ENCODE measurements at regions not wholly inside any gene's neighbourhood (a gene's known extent, or its start where the extent isn't known, plus 50 kb on each side); places are given as distances from the start of the nearest gene placed in this dataset.

- H3T11ph ChIP-seq (ENCODE audit: low read length), result no peak overlapping the region
- no peak overlapping the region for H2BK5ac ChIP-seq (ENCODE audit: insufficient read length, low read length)
- H3K27ac Mint-ChIP-seq, result no peak overlapping the region
- no peak overlapping the region for H2BK20ac ChIP-seq (ENCODE audit: low read depth, low read length, poor library complexity, severe bottlenecking)
- peaks cover 0 to 5% (median 2%) of the 10 kb centered on the region in 3 experiments; a peak in 4 of 7 replicates for H3K36me3 Mint-ChIP-seq (ENCODE audit: insufficient read depth in 1 of 3, low read depth in 3 of 3)
- no peak overlapping the region for H4K8ac ChIP-seq (replicated peaks; ENCODE audit: insufficient read length, low read depth, low read length)
- TF ChIP-seq CTCF (conservative IDR thresholded peaks at IDR 0.05), result no peak
- H4K5ac ChIP-seq (ENCODE audit: insufficient read length, low read depth, low read length), result no peak overlapping the region
- no peak overlapping the region for H2AK5ac ChIP-seq (ENCODE audit: insufficient read length, low read length)
- no peak overlapping the region for H3K4ac ChIP-seq (ENCODE audit: low read depth, low read length)
- peaks cover 30% of the 10 kb centered on the region for H3K27me3 Mint-ChIP-seq (ENCODE audit: low read depth)
- no peak overlapping the region for H3K18ac ChIP-seq (ENCODE audit: insufficient read length, low read depth, low read length)
- H3K27me3 ChIP-seq (ENCODE audit: insufficient read depth, low read length), result no peaks in the 10 kb centered on the region
- H3K9ac ChIP-seq (ENCODE audit: extremely low read depth, insufficient read length, low read length), result no peak overlapping the region
- H3K56ac ChIP-seq (ENCODE audit: insufficient read length, low read depth, low read length), result no peak overlapping the region
- H4K91ac ChIP-seq (ENCODE audit: insufficient read length, low read depth, low read length), result no peak overlapping the region
- no peak overlapping the region for H3K14ac ChIP-seq (ENCODE audit: insufficient read depth, low read length)
- DNase-seq, result no peak
- no peak overlapping the region for H2AFZ ChIP-seq (ENCODE audit: low read length)
- no peaks in the 10 kb centered on the region for H3K79me1 ChIP-seq (ENCODE audit: insufficient read depth, low read depth, low read length, poor library complexity, severe bottlenecking)
- H2BK120ac ChIP-seq (ENCODE audit: low read depth, low read length, poor library complexity, severe bottlenecking), result no peak overlapping the region
- no peaks in the 10 kb centered on the region for H3K9me3 ChIP-seq (ENCODE audit: control insufficient read depth, low read depth, low read length)
- H3K4me3 Mint-ChIP-seq, result no peak overlapping the region; a peak in 1 of 5 replicates
- H3K4me1 Mint-ChIP-seq, result no peaks in the 10 kb centered on the region
- no peak overlapping the region for H3K23ac ChIP-seq (ENCODE audit: insufficient read length, low read depth, low read length)
- H3K4me1 ChIP-seq (ENCODE audit: insufficient read depth, low read length), result no peaks in the 10 kb centered on the region
- H3K4me2 ChIP-seq (ENCODE audit: insufficient read depth, insufficient read length, low read length), result no peak overlapping the region
- H3K23me2 ChIP-seq (ENCODE audit: insufficient read length, low read depth, low read length, poor library complexity, severe bottlenecking), result no peaks in the 10 kb centered on the region
- WGBS (ENCODE audit: extremely low coverage, insufficient read length, low lambda C conversion rate), result no CpG with 5 or more reads among the region's 3 CpGs
- H4K20me1 ChIP-seq (ENCODE audit: control insufficient read depth, insufficient read depth, insufficient read length), result no peaks in the 10 kb centered on the region
- peaks cover 7 to 8% of the 10 kb centered on the region in 2 experiments for H3K9me3 Mint-ChIP-seq
- H2BK15ac ChIP-seq (ENCODE audit: low read depth, low read length), result no peak overlapping the region
- H3K27ac ChIP-seq (ENCODE audit: insufficient read length, low read depth, low read length), result no peak overlapping the region
- H3K79me2 ChIP-seq (ENCODE audit: insufficient read depth, low read length), result no peaks in the 10 kb centered on the region
- H2BK12ac ChIP-seq (ENCODE audit: insufficient read length, low read depth, low read length), result no peak overlapping the region
Observed at GRCh38 chr1:110773813-110774212, 99.1 kb upstream of the KCNA3 start.
